T-helper 9 cell (primary cell): ENCODE measurements at regions not wholly inside any gene's neighbourhood (a gene's known extent, or its start where the extent isn't known, plus 50 kb on each side); places are given as distances from the start of the nearest gene placed in this dataset.

Experiments used
- DNase-seq: peaks from one replicate; pipeline ENCODE4 v3.0.0-alpha.2; 2020

GRCh38 chr6:145214570-145214969 lies 520.8 kb downstream of the EPM2A start:
- no peak for DNase-seq

- no peak for DNase-seq
Measured at GRCh38 chr6:145224450-145224849, 510.9 kb downstream of the EPM2A start.

GRCh38 chr6:145225500-145225899 lies 509.8 kb downstream of the EPM2A start:
- no peak for DNase-seq

- no peak for DNase-seq
Measured at GRCh38 chr6:145227593-145227992, 507.7 kb downstream of the EPM2A start.

- no peak for DNase-seq
Measured at GRCh38 chr6:145228962-145229582, 506.2 kb downstream of the EPM2A start.

- no peak for DNase-seq
Measured at GRCh38 chr6:145233955-145234354, 501.4 kb downstream of the EPM2A start.

GRCh38 chr6:145235207-145235606 lies 500.1 kb downstream of the EPM2A start:
- DNase-seq: no peak

- DNase-seq: no peak
Measured at GRCh38 chr6:145238787-145239186, 496.5 kb downstream of the EPM2A start.

GRCh38 chr6:145241039-145241438 lies 494.3 kb downstream of the EPM2A start:
- DNase-seq: no peak

- no peak for DNase-seq
Measured at GRCh38 chr6:145241721-145242120, 493.6 kb downstream of the EPM2A start.

GRCh38 chr6:145244349-145245100 lies 490.8 kb downstream of the EPM2A start:
- no peak for DNase-seq

GRCh38 chr6:145245119-145245518 lies 490.2 kb downstream of the EPM2A start:
- no peak for DNase-seq

GRCh38 chr6:145247692-145248419 lies 487.5 kb downstream of the EPM2A start:
- no peak for DNase-seq

GRCh38 chr6:145250436-145250835 lies 484.9 kb downstream of the EPM2A start:
- no peak for DNase-seq

- no peak for DNase-seq
Measured at GRCh38 chr6:145252737-145253136, 482.6 kb downstream of the EPM2A start.

- no peak for DNase-seq
Measured at GRCh38 chr6:145254649-145255401, 480.5 kb downstream of the EPM2A start.

- no peak for DNase-seq
Measured at GRCh38 chr6:145257704-145258103, 477.6 kb downstream of the EPM2A start.

GRCh38 chr6:145258122-145258521 lies 477.2 kb downstream of the EPM2A start:
- no peak for DNase-seq

- DNase-seq: no peak
Measured at GRCh38 chr6:145260484-145261175, 474.7 kb downstream of the EPM2A start.

GRCh38 chr6:145261758-145262157 lies 473.6 kb downstream of the EPM2A start:
- no peak for DNase-seq

- DNase-seq: no peak
Measured at GRCh38 chr6:145262771-145263170, 472.5 kb downstream of the EPM2A start.

GRCh38 chr6:145263778-145264211 lies 471.5 kb downstream of the EPM2A start:
- DNase-seq: no peak
